SK-N-SH (cell line): ENCODE measurements at regions not wholly inside any gene's neighbourhood (a gene's known extent, or its start where the extent isn't known, plus 50 kb on each side); places are given as distances from the start of the nearest gene placed in this dataset.

Source experiments
- CTCF ChIA-PET: fragments of 300-600, 350-600 bp; formaldehyde crosslinking; extraction: SDS; loops from one replicate; lab custom pipeline; 2021; lab: Yijun Ruan, JAX
- POLR2A ChIA-PET: fragments of 350-600 bp; sonication (Branson Sonifier 250); formaldehyde crosslinking; extraction: SDS; loops from one replicate; lab custom pipeline; 2020; ENCODE audit warnings: antibody characterized with exemption, inconsistent platforms; lab: Yijun Ruan, JAX
- DNase-seq: peaks from one replicate; pipeline ENCODE4 v3.0.0; 2012
- H2AFZ ChIP-seq: fragments of 200-600 bp; sonication (generic); 2 replicates; pipeline ENCODE4 v1.8.1; 2016; ENCODE audit warnings: antibody characterized with exemption, mild to moderate bottlenecking, low read depth
- H3F3A ChIP-seq: fragments of 200-600 bp; sonication (generic); replicated peaks from 2 replicates; pipeline ENCODE3; 2016; ENCODE audit warnings: antibody characterized with exemption, mild to moderate bottlenecking; ENCODE audit not compliant: insufficient read depth
- H3K27ac ChIP-seq, 2 experiments: fragments of 200-500 bp in 1 of 2; fragments of 200-600 bp in 1 of 2; sonication (Bioruptor generic) in 1 of 2; sonication (generic), shearing (Covaris generic) in 1 of 2; 2 replicates each; pipeline versions ENCODE4 v1.5.1 to v1.6.1; 2014 to 2016; ENCODE audit warnings: low read depth in 2 of 2, inconsistent platforms in 1 of 2, low read length in 1 of 2, mild to moderate bottlenecking in 1 of 2, mixed read lengths in 1 of 2
- H3K27me3 ChIP-seq: fragments of 200-600 bp; sonication (generic), shearing (Covaris generic); 2 replicates; pipeline ENCODE4 v1.6.1; 2016; ENCODE audit warnings: mixed run types; ENCODE audit not compliant: insufficient read depth
- H3K36me3 ChIP-seq, 2 experiments: fragments of 200-500 bp in 1 of 2; fragments of 200-600 bp in 1 of 2; sonication (Bioruptor generic) in 1 of 2; sonication (generic) in 1 of 2; replicated peaks in 1 of 2; 2 replicates each; pipeline versions ENCODE3 to v1.5.1; 2014 to 2016; ENCODE audit warnings: low read length in 1 of 2, mild to moderate bottlenecking in 1 of 2; ENCODE audit not compliant: insufficient read depth in 2 of 2, control insufficient read depth in 1 of 2
- H3K4me1 ChIP-seq, 2 experiments: fragments of 200-500 bp in 1 of 2; fragments of 200-600 bp in 1 of 2; sonication (Bioruptor generic) in 1 of 2; sonication (generic), shearing (Covaris generic) in 1 of 2; 2 replicates each; pipeline versions ENCODE4 v1.5.1 to v1.6.1; 2014 to 2016; ENCODE audit warnings: low read depth in 1 of 2, low read length in 1 of 2, mixed run types in 1 of 2; ENCODE audit not compliant: insufficient read depth in 2 of 2, control insufficient read depth in 1 of 2
- H3K4me2 ChIP-seq: fragments of 200-600 bp; sonication (generic), shearing (Covaris generic); 2 replicates; pipeline ENCODE4 v1.6.1; 2017; ENCODE audit warnings: mixed run types
- H3K4me3 ChIP-seq, 2 experiments: fragments of 200-500 bp in 1 of 2; fragments of 200-600 bp in 1 of 2; sonication (Bioruptor generic) in 1 of 2; sonication (generic), shearing (Covaris generic) in 1 of 2; 2 replicates each; pipeline versions ENCODE4 v1.5.1 to v1.8.1; 2014 to 2016; ENCODE audit warnings: low read depth in 2 of 2, inconsistent platforms in 1 of 2, low read length in 1 of 2, mild to moderate bottlenecking in 1 of 2, mixed read lengths in 1 of 2, moderate library complexity in 1 of 2
- H3K79me2 ChIP-seq: fragments of 200-600 bp; sonication (generic); 2 replicates; pipeline ENCODE4 v1.8.1; 2017; ENCODE audit warnings: mild to moderate bottlenecking; ENCODE audit not compliant: insufficient read depth
- H3K9ac ChIP-seq: fragments of 200-600 bp; sonication (generic); 2 replicates; pipeline ENCODE4 v1.6.1; 2017; ENCODE audit warnings: mixed run types
- H3K9me2 ChIP-seq: fragments of 200-600 bp; sonication (generic); 2 replicates; pipeline ENCODE4 v1.6.1; 2017; ENCODE audit warnings: mixed run types
- H3K9me3 ChIP-seq: fragments of 200-600 bp; sonication (generic); 2 replicates; pipeline ENCODE4 v1.6.1; 2017; ENCODE audit warnings: mixed run types, mild to moderate bottlenecking, moderate library complexity
- H4K20me1 ChIP-seq: fragments of 200-600 bp; sonication (generic); 2 replicates; pipeline ENCODE4 v1.6.1; 2017; ENCODE audit warnings: mild to moderate bottlenecking, mixed run types; ENCODE audit not compliant: insufficient read depth
- CHD2 ChIP-seq: fragments of 150-350 bp; IDR thresholded peaks from 2 replicates; pipeline ENCODE4 v1.6.1; 2018; ENCODE audit warnings: low read length; ENCODE audit not compliant: partially characterized antibody
- ELF1 ChIP-seq: IDR thresholded peaks from 2 replicates; pipeline ENCODE4 v1.4.0; 2012
- EP300 ChIP-seq, 2 experiments: IDR thresholded peaks; 2 replicates each; pipeline versions ENCODE4 v1.4.0 to v1.6.1; 2012; ENCODE audit warnings: borderline replicate concordance in 1 of 2, low read depth in 1 of 2, low read length in 1 of 2
- EZH2phosphoT487 ChIP-seq: fragments of 200-600 bp; sonication (generic); IDR thresholded peaks from 2 replicates; pipeline ENCODE4 v1.6.1; 2017; ENCODE audit warnings: low read depth, mixed run types, mild to moderate bottlenecking, antibody characterized with exemption, moderate library complexity, borderline replicate concordance
- FOSL2 ChIP-seq: IDR thresholded peaks from 2 replicates; pipeline ENCODE4 v1.4.0; 2012; ENCODE audit warnings: low read depth, mild to moderate bottlenecking, moderate library complexity, borderline replicate concordance
- FOXJ3 ChIP-seq: sonication (generic); formaldehyde crosslinking; IDR thresholded peaks from 2 replicates; pipeline ENCODE4 v1.5.1; 2020; ENCODE audit warnings: mild to moderate bottlenecking, missing genetic modification reagents
- FOXM1 ChIP-seq: IDR thresholded peaks from 2 replicates; pipeline ENCODE4 v1.4.0; 2012; ENCODE audit warnings: low read depth, mild to moderate bottlenecking
- GATA2 ChIP-seq: sonication (generic); formaldehyde crosslinking; IDR thresholded peaks from 2 replicates; pipeline ENCODE4 v1.5.0; 2020; ENCODE audit warnings: mild to moderate bottlenecking, missing genetic modification reagents
- IRF3 ChIP-seq: fragments of 150-350 bp; IDR thresholded peaks from 2 replicates; pipeline ENCODE4 v1.6.1; 2016; ENCODE audit warnings: mild to moderate bottlenecking, low read depth, low read length
- JUND ChIP-seq: IDR thresholded peaks from 2 replicates; pipeline ENCODE4 v1.4.0; 2012
- MXI1 ChIP-seq: IDR thresholded peaks from 2 replicates; pipeline ENCODE4 v1.6.1; 2012; ENCODE audit warnings: mild to moderate bottlenecking, low read depth, low read length, improper control_type of control experiment
- POLR2AphosphoS5 ChIP-seq: IDR thresholded peaks from 2 replicates; pipeline ENCODE4 v1.6.1; 2012; ENCODE audit warnings: low read depth, low read length
- RCOR1 ChIP-seq: fragments of 150-350 bp; IDR thresholded peaks from 2 replicates; pipeline ENCODE4 v1.6.1; 2017; ENCODE audit warnings: antibody characterized with exemption, low read length
- REST ChIP-seq: IDR thresholded peaks from 2 replicates; pipeline ENCODE4 v1.6.1; 2012; ENCODE audit warnings: mild to moderate bottlenecking, low read depth, low read length, moderate library complexity
- RFX5 ChIP-seq: IDR thresholded peaks from 2 replicates; pipeline ENCODE4 v1.6.1; 2012; ENCODE audit warnings: mild to moderate bottlenecking, improper control_type of control experiment, low read length
- RXRA ChIP-seq: IDR thresholded peaks from 2 replicates; pipeline ENCODE4 v1.4.0; 2012; ENCODE audit warnings: low read depth, mild to moderate bottlenecking, borderline replicate concordance
- SIN3A ChIP-seq: IDR thresholded peaks from 2 replicates; pipeline ENCODE4 v1.6.1; 2012; ENCODE audit warnings: low read depth, mild to moderate bottlenecking, low read length, moderate library complexity, borderline replicate concordance
- TCF12 ChIP-seq: IDR thresholded peaks from 2 replicates; pipeline ENCODE4 v1.4.0; 2012
- USF2 ChIP-seq: fragments of 150-350 bp; IDR thresholded peaks from 2 replicates; pipeline ENCODE4 v1.6.1; 2017; ENCODE audit warnings: antibody characterized with exemption, low read length, low read depth, borderline replicate concordance
- WGBS: methylation state at CpG from one replicate; pipeline ENCODE4 v1.1.6; 2017; ENCODE audit warnings: low lambda C conversion rate; 5-methylcytosine and 5-hydroxymethylcytosine counted together
- TF ChIP-seq, protein P1 (sequence below): IDR thresholded peaks from 2 replicates; pipeline ENCODE4 v1.4.0; 2012; ENCODE audit warnings: low read depth, borderline replicate concordance
- TF ChIP-seq, protein P2 (sequence below): IDR thresholded peaks from 2 replicates; pipeline ENCODE4 v1.4.0; 2012; ENCODE audit warnings: low read depth

DNA sequence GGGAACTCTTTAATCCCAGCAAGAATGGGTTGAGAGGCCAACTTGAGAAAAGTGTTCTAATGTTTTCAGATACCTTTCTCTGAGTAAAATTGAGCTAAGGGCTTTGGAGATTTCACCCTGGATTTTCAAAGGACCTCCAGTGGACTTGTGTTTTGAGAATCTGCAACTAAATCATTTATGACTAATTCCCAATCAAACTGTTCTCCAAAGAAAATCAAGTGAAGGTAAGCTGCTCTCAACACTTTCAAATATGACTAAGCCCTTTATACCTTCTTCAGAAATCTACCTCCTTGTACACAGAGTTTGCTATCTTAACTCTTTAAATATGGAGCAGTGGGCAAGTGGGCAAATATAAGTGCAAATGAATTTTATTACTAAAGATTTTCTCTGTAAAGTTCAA is 392.9 kb downstream of the PDGFC start:
- Histone ChIP-seq H3K4me3 (no peak overlapping the region; a peak in 1 of 4 replicates), H3K27ac (peak overlapping the region in 1 of 2 experiments; percentile 70; a peak in 2 of 4 replicates), H3F3A (peaks cover 65% of the 10 kb centered on the region), H3K4me2 (peak overlapping the region; percentile 71; the same call in 1 of the 2 replicates), H3K27me3 (no peaks in the 10 kb centered on the region), H2AFZ (peak overlapping the region; percentile 80; the same call in 1 of the 2 replicates), H3K79me2 (no peaks in the 10 kb centered on the region), H4K20me1 (no peaks in the 10 kb centered on the region), H3K9ac (no peak overlapping the region), H3K9me2 (no peaks in the 10 kb centered on the region), H3K9me3 (no peaks in the 10 kb centered on the region), H3K36me3 (no peaks in the 10 kb centered on the region), H3K4me1 (peaks cover 0 to 42% of the 10 kb centered on the region in 2 experiments; a peak in 2 of 4 replicates)
- CTCF ChIA-PET: no interaction called here
- POLR2A ChIA-PET: no interaction called here
- DNase-seq: no peak
- TF ChIP-seq TCF12 (no peak), ELF1 (no peak)

DNA sequence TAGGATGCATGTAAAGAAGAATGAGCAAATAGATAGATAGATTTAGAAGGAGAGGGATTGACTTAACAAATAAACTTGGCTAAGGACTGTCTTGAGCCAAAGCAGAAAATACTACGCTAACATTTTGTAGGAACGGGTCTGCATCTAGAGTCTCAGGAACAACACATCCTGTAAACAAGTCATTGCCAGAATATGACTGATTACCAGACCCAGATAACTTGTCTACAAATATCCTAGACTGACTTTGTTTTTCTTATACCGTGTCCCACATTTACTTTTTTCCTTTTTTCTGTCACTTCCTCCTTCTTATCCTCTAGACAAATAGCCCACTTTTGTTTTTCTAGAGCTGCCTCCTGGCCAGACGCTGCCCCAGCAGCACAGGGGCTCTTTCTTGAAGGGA is 393.6 kb downstream of the PDGFC start:
- Histone ChIP-seq H3K4me3 (peak overlapping the region in 1 of 2 experiments; percentile 25; a peak in 1 of 4 replicates), H3K9me3 (no peaks in the 10 kb centered on the region), H2AFZ (peak overlapping the region; percentile 80; the same call in 1 of the 2 replicates), H4K20me1 (no peaks in the 10 kb centered on the region), H3K9ac (no peak overlapping the region), H3K4me1 (peaks cover 0 to 35% of the 10 kb centered on the region in 2 experiments; a peak in 2 of 4 replicates), H3K9me2 (no peaks in the 10 kb centered on the region), H3K27ac (peak overlapping the region; percentile 47 to 70; a peak in 3 of 4 replicates), H3K36me3 (no peaks in the 10 kb centered on the region), H3F3A (peaks cover 62% of the 10 kb centered on the region), H3K4me2 (peak overlapping the region; percentile 71), H3K79me2 (no peaks in the 10 kb centered on the region), H3K27me3 (no peaks in the 10 kb centered on the region)
- TF ChIP-seq, protein P1, sequence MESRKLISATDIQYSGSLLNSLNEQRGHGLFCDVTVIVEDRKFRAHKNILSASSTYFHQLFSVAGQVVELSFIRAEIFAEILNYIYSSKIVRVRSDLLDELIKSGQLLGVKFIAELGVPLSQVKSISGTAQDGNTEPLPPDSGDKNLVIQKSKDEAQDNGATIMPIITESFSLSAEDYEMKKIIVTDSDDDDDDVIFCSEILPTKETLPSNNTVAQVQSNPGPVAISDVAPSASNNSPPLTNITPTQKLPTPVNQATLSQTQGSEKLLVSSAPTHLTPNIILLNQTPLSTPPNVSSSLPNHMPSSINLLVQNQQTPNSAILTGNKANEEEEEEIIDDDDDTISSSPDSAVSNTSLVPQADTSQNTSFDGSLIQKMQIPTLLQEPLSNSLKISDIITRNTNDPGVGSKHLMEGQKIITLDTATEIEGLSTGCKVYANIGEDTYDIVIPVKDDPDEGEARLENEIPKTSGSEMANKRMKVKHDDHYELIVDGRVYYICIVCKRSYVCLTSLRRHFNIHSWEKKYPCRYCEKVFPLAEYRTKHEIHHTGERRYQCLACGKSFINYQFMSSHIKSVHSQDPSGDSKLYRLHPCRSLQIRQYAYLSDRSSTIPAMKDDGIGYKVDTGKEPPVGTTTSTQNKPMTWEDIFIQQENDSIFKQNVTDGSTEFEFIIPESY: no peak
- no peak for TF ChIP-seq RCOR1
- TF ChIP-seq RXRA: no peak
- no peak for TF ChIP-seq FOXJ3 (CRISPR knock-in tag)
- TF ChIP-seq IRF3: no peak
- TF ChIP-seq EZH2phosphoT487: no peak
- no peak for TF ChIP-seq JUND
- no peak for TF ChIP-seq GATA2 (CRISPR knock-in tag)
- TF ChIP-seq RFX5: no peak
- no peak for TF ChIP-seq REST
- TF ChIP-seq, protein P2, sequence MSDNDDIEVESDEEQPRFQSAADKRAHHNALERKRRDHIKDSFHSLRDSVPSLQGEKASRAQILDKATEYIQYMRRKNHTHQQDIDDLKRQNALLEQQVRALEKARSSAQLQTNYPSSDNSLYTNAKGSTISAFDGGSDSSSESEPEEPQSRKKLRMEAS: no peak
- TF ChIP-seq CHD2: no peak
- TF ChIP-seq FOSL2: no peak
- no peak for TF ChIP-seq FOXM1
- no peak for TF ChIP-seq POLR2AphosphoS5
- TF ChIP-seq EP300 (IDR thresholded peaks at IDR 0.05; ENCODE audit: borderline replicate concordance in 1 of 2, low read depth in 1 of 2, low read length in 1 of 2): no peak
- no peak for TF ChIP-seq USF2
- TF ChIP-seq ELF1: no peak
- TF ChIP-seq MXI1: no peak
- TF ChIP-seq SIN3A: no peak
- POLR2A ChIA-PET: no interaction called here
- WGBS: 39% methylated on average over 4 of the region's 4 CpGs
- no peak for DNase-seq
- CTCF ChIA-PET: interaction anchor here (0.8 kb wide), 1 partner anchor 10 kb away, joined by 3 read pairs; no protein-coding TSS in a partner anchor
